OCI-LY7 (cell line): ENCODE measurements at regions not wholly inside any gene's neighbourhood (a gene's known extent, or its start where the extent isn't known, plus 50 kb on each side); places are given as distances from the start of the nearest gene placed in this dataset.

Experiments
- BruUV-seq: library from RNA; stranded (reverse); fragments of 400-500 nt; replicated peaks from 2 replicates; lab custom pipeline; 2021; lab: Mats Ljungman, UMichigan
- CTCF ChIA-PET: fragments of 300-600 bp; sonication (Branson Sonifier 250); formaldehyde crosslinking; loops from one replicate; lab custom pipeline; 2022; ENCODE audit warnings: antibody characterized with exemption; ENCODE audit not compliant: unreplicated experiment; lab: Charles Lee
- POLR2A ChIA-PET: fragments of 300-600 bp; sonication (Branson Sonifier 250); formaldehyde crosslinking; loops from one replicate; lab custom pipeline; 2022; ENCODE audit warnings: antibody characterized with exemption; lab: Charles Lee
- DNase-seq: peaks from one replicate; pipeline ENCODE4 v3.0.0-alpha.2; 2015; ENCODE audit warnings: low spot score
- H2AFZ ChIP-seq: fragments of 200-600 bp; sonication (generic), shearing (Covaris generic); 2 replicates; pipeline ENCODE4 v1.6.1; 2014; ENCODE audit warnings: mild to moderate bottlenecking, antibody characterized with exemption, low read length, moderate library complexity
- H3K27ac ChIP-seq: fragments of 200-600 bp; sonication (generic); 2 replicates; pipeline ENCODE4 v1.5.1; 2014; ENCODE audit warnings: mixed run types, low read depth, mild to moderate bottlenecking, moderate library complexity, low read length, inconsistent platforms; ENCODE audit not compliant: poor library complexity, severe bottlenecking
- H3K36me3 ChIP-seq: fragments of 200-600 bp; sonication (generic); 2 replicates; pipeline ENCODE4 v1.6.1; 2014; ENCODE audit warnings: mild to moderate bottlenecking, antibody characterized with exemption, low read length, moderate library complexity, mixed read lengths; ENCODE audit not compliant: insufficient read depth
- H3K4me1 ChIP-seq: fragments of 200-600 bp; sonication (generic); 2 replicates; pipeline ENCODE4 v1.5.1; 2014; ENCODE audit warnings: mild to moderate bottlenecking, low read length; ENCODE audit not compliant: insufficient read depth, poor library complexity, severe bottlenecking
- H3K4me2 ChIP-seq: fragments of 200-600 bp; sonication (generic); 2 replicates; pipeline ENCODE4 v1.6.1; 2014; ENCODE audit warnings: mild to moderate bottlenecking, low read length
- H3K4me3 ChIP-seq: fragments of 200-600 bp; sonication (generic); 2 replicates; pipeline ENCODE4 v1.5.1; 2014; ENCODE audit warnings: mild to moderate bottlenecking, low read depth, low read length; ENCODE audit not compliant: poor library complexity, severe bottlenecking
- H3K79me2 ChIP-seq: fragments of 200-600 bp; sonication (generic); 2 replicates; pipeline ENCODE4 v1.6.1; 2016; ENCODE audit warnings: low read depth, mild to moderate bottlenecking, low read length, moderate library complexity, mixed read lengths; ENCODE audit not compliant: insufficient read depth
- H3K9me2 ChIP-seq: fragments of 200-600 bp; sonication (generic); 2 replicates; pipeline ENCODE4 v1.6.1; 2016; ENCODE audit warnings: mild to moderate bottlenecking, low read length, mixed read lengths; ENCODE audit not compliant: insufficient read depth
- H3K9me3 ChIP-seq: fragments of 200-600 bp; sonication (generic); 2 replicates; pipeline ENCODE4 v1.6.1; 2014; ENCODE audit warnings: mild to moderate bottlenecking, mixed run types, low read length, mixed read lengths
- H4K20me1 ChIP-seq: fragments of 200-600 bp; sonication (generic); 2 replicates; pipeline ENCODE4 v1.6.1; 2014; ENCODE audit warnings: mild to moderate bottlenecking, antibody characterized with exemption, low read length, moderate library complexity, mixed read lengths; ENCODE audit not compliant: insufficient read depth
- CTCF ChIP-seq: fragments of 200-600 bp; sonication (generic); conservative IDR thresholded peaks from 2 replicates; pipeline ENCODE4 v1.5.1; 2014; ENCODE audit warnings: mild to moderate bottlenecking, antibody characterized with exemption, low read length, moderate library complexity, mixed read lengths
- EZH2phosphoT487 ChIP-seq: fragments of 200-600 bp; sonication (generic); IDR thresholded peaks from 2 replicates; pipeline ENCODE4 v1.6.1; 2018; ENCODE audit warnings: low read depth, borderline replicate concordance, mild to moderate bottlenecking, mixed run types, antibody characterized with exemption, low read length, moderate library complexity, mixed read lengths
- intact Hi-C: fragments of 100-400 bp; cut with micrococcal nuclease; formaldehyde crosslinking; loops from one replicate; pipeline ENCODE4 v1.10.0; 2022; ENCODE audit not compliant: unreplicated experiment

- CTCF ChIA-PET = no interaction called here
- Histone ChIP-seq H4K20me1 (no peaks in the 10 kb centered on the region), H3K9me2 (no peaks in the 10 kb centered on the region), H2AFZ (no peak overlapping the region), H3K79me2 (no peaks in the 10 kb centered on the region), H3K4me2 (no peak overlapping the region), H3K27ac (no peak overlapping the region), H3K4me1 (no peaks in the 10 kb centered on the region), H3K9me3 (no peaks in the 10 kb centered on the region), H3K36me3 (no peaks in the 10 kb centered on the region), H3K4me3 (no peak overlapping the region)
- intact Hi-C loops = no loop called here
- POLR2A ChIA-PET = no interaction called here
- no TSS peak for BruUV-seq
- no peak for DNase-seq
- TF ChIP-seq CTCF (no peak), EZH2phosphoT487 (no peak)
These were observed 162.5 kb upstream of the TLE4 start for GRCh38 chr9:79409182-79409823.

GRCh38 chr9:79425840-79426239 is 145.9 kb upstream of the TLE4 start:
- H3K4me3 ChIP-seq = no peak overlapping the region
- no peaks in the 10 kb centered on the region for H3K9me2 ChIP-seq
- H3K4me2 ChIP-seq = no peak overlapping the region
- ChIA-PET CTCF (no interaction called here), POLR2A (no interaction called here)
- H4K20me1 ChIP-seq = no peaks in the 10 kb centered on the region
- no peak overlapping the region for H3K27ac ChIP-seq
- no peaks in the 10 kb centered on the region for H3K36me3 ChIP-seq
- no peak for DNase-seq
- peaks cover 13% of the 10 kb centered on the region; the same call in 1 of the 2 replicates for H3K9me3 ChIP-seq
- TF ChIP-seq EZH2phosphoT487 (no peak), CTCF (no peak)
- no peak overlapping the region for H2AFZ ChIP-seq
- intact Hi-C loops = no loop called here
- H3K4me1 ChIP-seq = no peaks in the 10 kb centered on the region
- BruUV-seq = no TSS peak
- H3K79me2 ChIP-seq = no peaks in the 10 kb centered on the region

- CTCF ChIA-PET = no interaction called here
- intact Hi-C loops = no loop called here
- POLR2A ChIA-PET = no interaction called here
- no peak overlapping the region for H3K27ac ChIP-seq
- H3K36me3 ChIP-seq = no peaks in the 10 kb centered on the region
- no peak overlapping the region for H3K4me2 ChIP-seq
- peaks cover 13% of the 10 kb centered on the region; the same call in 1 of the 2 replicates for H3K9me3 ChIP-seq
- BruUV-seq = no TSS peak
- DNase-seq = no peak
- H3K9me2 ChIP-seq = no peaks in the 10 kb centered on the region
- TF ChIP-seq CTCF (no peak), EZH2phosphoT487 (no peak)
- H4K20me1 ChIP-seq = no peaks in the 10 kb centered on the region
- H3K4me1 ChIP-seq = no peaks in the 10 kb centered on the region
- no peak overlapping the region for H3K4me3 ChIP-seq
- H3K79me2 ChIP-seq = no peaks in the 10 kb centered on the region
- no peak overlapping the region for H2AFZ ChIP-seq
These were observed 143.3 kb upstream of the TLE4 start for GRCh38 chr9:79428422-79428821.
